ENCODE measurements at regions not wholly inside any gene's neighbourhood (a gene's known extent, or its start where the extent isn't known, plus 50 kb on each side); places are given as distances from the start of the nearest gene placed in this dataset.

DNA sequence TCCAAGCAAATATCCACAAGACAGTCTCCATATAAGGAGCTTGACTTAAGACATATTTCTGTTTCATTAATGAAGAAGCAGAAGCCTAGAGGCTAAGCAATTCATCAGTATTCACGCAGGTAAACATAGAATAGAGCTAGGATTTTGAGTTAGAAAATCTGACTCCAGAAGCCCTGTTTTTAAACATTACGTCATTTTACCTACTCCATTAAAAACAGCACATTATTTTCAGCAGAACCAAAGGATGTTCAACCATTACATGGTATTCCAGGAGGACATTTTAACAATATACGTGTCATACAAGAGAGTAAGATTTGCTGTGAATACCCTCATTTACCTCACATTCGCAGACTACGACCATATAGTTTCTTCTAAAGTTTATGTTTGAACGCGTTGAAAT, 403.3 kb upstream of the TRAM1L1 start:
- Mint-ChIP-seq H3K27me3 (no peaks in the 10 kb centered on the region), H3K4me1 (no peaks in the 10 kb centered on the region), H3K27ac (no peak overlapping the region), H3K9me3 (no peaks in the 10 kb centered on the region), H3K36me3 (no peaks in the 10 kb centered on the region), H3K4me3 (no peak overlapping the region)
- ATAC-seq (ENCODE audit: low read depth in 2 of 2) = no peak
- no peak for DNase-seq

DNA sequence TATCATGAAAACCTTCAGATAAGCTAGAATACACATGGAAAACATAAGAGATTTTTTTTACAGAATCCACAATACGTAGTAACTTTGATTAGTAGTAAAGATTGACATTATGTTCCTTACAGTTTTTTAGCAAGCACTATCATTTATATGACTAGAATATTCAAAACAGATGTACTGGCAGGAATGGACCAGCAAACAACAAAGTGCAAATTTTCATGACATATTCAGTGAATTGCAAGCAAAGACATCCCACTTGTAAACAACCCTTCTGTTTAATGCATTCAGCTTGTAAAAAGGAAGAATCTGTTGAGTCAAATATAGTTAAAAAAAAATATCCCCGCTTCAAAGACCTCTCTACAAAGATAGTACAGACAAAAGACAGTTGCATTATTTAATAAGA, 403.7 kb upstream of the TRAM1L1 start:
- Mint-ChIP-seq H3K4me1 (no peaks in the 10 kb centered on the region), H3K36me3 (no peaks in the 10 kb centered on the region), H3K27ac (no peak overlapping the region), H3K27me3 (no peaks in the 10 kb centered on the region), H3K4me3 (no peak overlapping the region), H3K9me3 (no peaks in the 10 kb centered on the region)
- DNase-seq (no peak), ATAC-seq (ENCODE audit: low read depth in 2 of 2) (no peak)

DNA sequence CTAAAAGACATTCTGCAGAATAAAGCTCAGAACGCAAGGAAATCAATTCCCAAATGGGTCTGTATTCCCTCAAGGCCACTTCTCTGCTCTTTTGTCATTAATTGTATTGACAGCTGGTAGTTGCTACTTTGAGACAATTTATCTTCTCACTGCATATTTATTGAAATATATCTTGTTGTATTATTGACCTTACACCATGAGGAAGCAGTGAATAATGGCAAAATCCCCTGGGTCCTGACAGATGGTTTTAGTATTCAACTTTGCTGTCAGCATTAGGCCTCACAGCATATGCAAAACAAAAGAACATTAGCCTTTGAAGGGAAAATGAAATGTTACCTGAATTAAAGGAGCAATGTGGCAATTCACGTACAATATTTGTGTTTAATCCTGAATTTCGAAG, 406.1 kb upstream of the TRAM1L1 start:
- H3K27me3 Mint-ChIP-seq = no peaks in the 10 kb centered on the region
- ATAC-seq (ENCODE audit: low read depth in 2 of 2) = no peak
- no peaks in the 10 kb centered on the region for H3K36me3 Mint-ChIP-seq
- no peak overlapping the region for H3K4me3 Mint-ChIP-seq
- DNase-seq = no peak
- H3K4me1 Mint-ChIP-seq = no peaks in the 10 kb centered on the region
- H3K9me3 Mint-ChIP-seq = no peaks in the 10 kb centered on the region
- H3K27ac Mint-ChIP-seq = no peak overlapping the region

DNA sequence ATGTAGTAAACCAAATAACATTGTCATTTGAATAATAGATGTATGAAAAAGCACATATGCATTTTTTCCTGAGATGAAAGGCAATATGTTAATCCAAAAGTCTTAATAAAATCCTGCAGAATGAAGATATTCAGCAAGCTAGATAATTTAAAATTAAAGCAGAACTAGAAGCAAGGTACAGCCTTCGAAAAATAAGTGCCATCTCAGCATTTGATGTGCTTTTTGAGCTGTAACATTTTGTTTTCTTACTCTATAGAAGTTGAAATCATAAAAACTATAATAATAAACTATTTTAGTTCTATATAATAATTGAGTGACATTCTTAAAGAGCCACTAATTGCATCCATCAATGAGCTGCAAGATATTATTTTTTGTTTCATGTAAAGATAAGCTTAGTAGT, 410.4 kb upstream of the TRAM1L1 start:
- DNase-seq = no peak
- Mint-ChIP-seq H3K27ac (no peak overlapping the region), H3K27me3 (no peaks in the 10 kb centered on the region), H3K4me3 (no peak overlapping the region), H3K9me3 (no peaks in the 10 kb centered on the region), H3K4me1 (no peaks in the 10 kb centered on the region), H3K36me3 (no peaks in the 10 kb centered on the region)
- ATAC-seq (ENCODE audit: low read depth in 2 of 2) = no peak

DNA sequence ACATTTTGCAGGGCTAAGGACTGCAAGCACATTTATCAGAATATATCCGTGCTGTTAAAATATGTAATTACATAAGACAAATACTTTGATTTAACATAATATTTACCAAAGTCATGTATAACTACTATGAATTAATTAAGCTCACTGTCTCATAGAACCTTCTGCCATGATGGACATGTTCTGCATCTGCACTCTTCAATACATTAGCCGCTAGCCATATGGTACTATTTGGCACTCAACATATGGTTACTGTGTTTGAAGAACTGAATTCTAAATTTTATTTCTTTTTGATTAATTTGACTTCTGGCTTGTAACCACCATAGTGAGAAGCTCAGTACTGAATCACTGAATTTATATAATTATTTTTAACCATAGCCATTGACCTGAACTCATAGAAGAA, 427.0 kb upstream of the TRAM1L1 start:
- no peak overlapping the region for H3K4me3 Mint-ChIP-seq
- no peaks in the 10 kb centered on the region for H3K36me3 Mint-ChIP-seq
- ATAC-seq (ENCODE audit: low read depth in 2 of 2) (no peak), DNase-seq (no peak)
- no peak overlapping the region for H3K27ac Mint-ChIP-seq
- peaks cover 0 to 8% (median 0%) of the 10 kb centered on the region in 7 donors for H3K9me3 Mint-ChIP-seq
- no peaks in the 10 kb centered on the region for H3K4me1 Mint-ChIP-seq
- no peaks in the 10 kb centered on the region for H3K27me3 Mint-ChIP-seq

DNA sequence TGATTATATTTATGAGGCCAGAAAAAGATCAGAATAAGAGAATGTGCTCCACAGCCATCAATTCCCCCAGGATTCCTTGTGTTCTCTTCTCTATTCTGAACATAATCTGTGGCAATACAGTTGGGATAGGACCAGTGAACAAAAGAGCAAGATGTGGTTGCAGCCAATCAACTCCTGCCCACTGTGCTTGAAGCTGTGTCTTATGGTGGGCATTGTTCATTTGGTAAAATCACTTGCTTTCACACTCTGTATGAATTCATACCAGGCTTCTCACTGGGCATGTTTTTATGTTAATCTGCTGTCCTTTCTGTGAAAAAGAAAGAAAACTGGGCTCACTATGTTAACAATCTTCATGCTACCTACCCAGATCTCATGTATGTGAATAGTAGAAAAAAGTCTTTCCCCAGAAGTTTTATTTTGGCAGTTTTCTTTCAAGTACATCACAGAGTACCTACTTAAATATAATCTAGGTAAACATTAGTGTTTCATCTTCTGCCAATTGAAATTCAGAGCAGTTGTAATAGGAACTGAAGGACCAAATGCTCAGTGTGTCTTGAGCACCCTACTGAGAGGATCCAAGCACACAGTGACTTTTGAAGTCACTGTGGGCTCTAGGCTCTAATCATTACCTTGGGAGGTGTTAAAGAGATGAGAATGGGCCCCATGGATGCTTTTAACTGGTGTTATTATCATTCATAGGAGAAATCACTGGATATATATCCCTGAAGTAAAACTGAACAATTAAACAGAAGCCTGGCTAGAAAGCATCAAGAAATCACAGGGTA, 429.2 kb upstream of the TRAM1L1 start:
- H3K4me1 Mint-ChIP-seq = no peaks in the 10 kb centered on the region
- ATAC-seq (ENCODE audit: low read depth in 2 of 2) (no peak), DNase-seq (no peak)
- no peaks in the 10 kb centered on the region for H3K36me3 Mint-ChIP-seq
- H3K27ac Mint-ChIP-seq = no peak overlapping the region
- peaks cover 0 to 13% (median 5%) of the 10 kb centered on the region in 7 donors for H3K9me3 Mint-ChIP-seq
- H3K4me3 Mint-ChIP-seq = no peak overlapping the region
- no peaks in the 10 kb centered on the region for H3K27me3 Mint-ChIP-seq

DNA sequence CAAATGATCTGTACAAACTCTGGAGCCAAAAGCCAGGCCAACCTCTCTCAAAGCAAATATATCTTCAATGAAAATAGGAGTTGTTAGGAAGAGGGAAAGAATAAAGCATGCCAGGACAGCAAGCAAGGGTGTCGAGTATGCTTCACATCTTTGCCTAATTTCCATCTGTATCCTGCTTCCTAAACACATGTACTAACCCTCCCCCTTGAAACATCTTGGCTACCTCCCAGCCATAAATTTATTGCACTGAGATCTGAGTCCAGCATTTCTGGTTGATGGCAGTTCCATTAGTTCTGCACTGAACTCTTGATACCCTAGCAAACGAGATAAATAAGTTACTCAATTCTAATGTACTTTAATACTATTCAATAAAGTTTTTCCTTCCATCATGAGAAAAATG, 430.5 kb upstream of the TRAM1L1 start:
- H3K9me3 Mint-ChIP-seq = peaks cover 2 to 14% (median 10%) of the 10 kb centered on the region in 7 donors
- H3K4me1 Mint-ChIP-seq = no peaks in the 10 kb centered on the region
- ATAC-seq (ENCODE audit: low read depth in 2 of 2) (no peak), DNase-seq (no peak)
- H3K36me3 Mint-ChIP-seq = no peaks in the 10 kb centered on the region
- H3K27me3 Mint-ChIP-seq = no peaks in the 10 kb centered on the region
- no peak overlapping the region for H3K4me3 Mint-ChIP-seq
- H3K27ac Mint-ChIP-seq = no peak overlapping the region

DNA sequence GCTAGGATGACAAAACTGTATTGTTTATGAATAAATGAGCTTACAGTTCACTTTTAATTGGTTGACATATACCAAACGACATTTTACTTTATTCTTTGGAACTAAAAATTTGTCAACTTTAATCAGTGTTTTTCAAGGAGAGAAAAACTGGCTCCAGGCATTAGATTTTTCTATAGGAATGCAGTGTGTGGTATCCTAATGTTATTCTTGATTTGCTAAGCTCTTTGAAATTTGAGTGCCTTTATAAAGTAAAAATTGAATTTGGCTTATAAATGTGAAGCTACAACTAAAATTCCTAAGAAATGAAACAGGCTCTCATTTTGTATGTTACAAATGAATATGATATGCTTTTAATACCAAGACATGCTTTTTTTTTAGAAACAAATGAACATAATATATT, 442.2 kb upstream of the TRAM1L1 start:
- DNase-seq (no peak), ATAC-seq (ENCODE audit: low read depth in 2 of 2) (no peak)
- no peak overlapping the region for H3K27ac Mint-ChIP-seq
- H3K4me1 Mint-ChIP-seq = no peaks in the 10 kb centered on the region
- H3K9me3 Mint-ChIP-seq = peaks cover 0 to 3% (median 0%) of the 10 kb centered on the region in 7 donors
- H3K36me3 Mint-ChIP-seq = no peaks in the 10 kb centered on the region
- no peaks in the 10 kb centered on the region for H3K27me3 Mint-ChIP-seq
- no peak overlapping the region for H3K4me3 Mint-ChIP-seq

DNA sequence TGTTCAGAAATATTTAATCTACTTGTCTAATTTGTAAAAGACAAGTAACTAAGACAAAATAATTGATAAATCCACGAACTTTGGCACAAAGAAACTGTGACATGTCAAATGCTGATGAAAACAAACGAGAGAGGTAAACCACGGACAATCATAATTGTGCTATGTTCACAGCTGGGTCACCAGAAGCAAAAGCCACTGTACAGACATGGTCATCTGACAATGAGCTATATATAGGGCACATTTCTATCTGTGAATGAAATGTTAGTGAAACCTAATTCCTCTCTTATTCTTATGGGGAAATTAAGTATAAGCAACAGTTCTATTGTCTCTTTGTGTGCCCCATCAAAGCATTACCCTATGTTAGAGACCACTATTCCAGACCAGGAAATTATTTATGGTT, 444.0 kb upstream of the TRAM1L1 start:
- H3K4me3 Mint-ChIP-seq = no peak overlapping the region
- peaks cover 0 to 5% (median 0%) of the 10 kb centered on the region in 7 donors for H3K9me3 Mint-ChIP-seq
- H3K4me1 Mint-ChIP-seq = no peaks in the 10 kb centered on the region
- H3K36me3 Mint-ChIP-seq = no peaks in the 10 kb centered on the region
- no peak overlapping the region for H3K27ac Mint-ChIP-seq
- H3K27me3 Mint-ChIP-seq = no peaks in the 10 kb centered on the region
- DNase-seq (no peak), ATAC-seq (ENCODE audit: low read depth in 2 of 2) (no peak)

DNA sequence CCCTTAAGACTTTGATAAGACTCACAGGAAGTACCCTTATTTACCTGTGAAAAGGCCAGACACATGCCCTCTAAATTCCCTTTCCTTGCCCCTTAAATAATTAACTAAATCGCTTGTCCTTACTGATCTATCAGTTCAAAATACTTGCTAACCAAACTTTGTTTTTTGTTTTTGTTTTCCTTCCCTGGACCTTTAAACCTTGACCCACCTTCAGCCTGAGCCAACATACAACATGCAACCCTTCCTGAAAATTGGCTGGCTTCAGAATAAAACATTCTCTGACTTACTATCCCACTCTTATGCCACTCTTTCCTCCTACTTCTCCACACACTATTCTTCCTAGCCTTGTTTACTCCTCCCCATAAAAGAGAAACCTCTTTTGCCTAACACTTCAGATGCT, 448.1 kb upstream of the TRAM1L1 start:
- Mint-ChIP-seq H3K27ac (no peak overlapping the region), H3K27me3 (no peaks in the 10 kb centered on the region), H3K4me1 (no peaks in the 10 kb centered on the region), H3K36me3 (no peaks in the 10 kb centered on the region), H3K4me3 (no peak overlapping the region), H3K9me3 (peaks cover 0 to 6% (median 2%) of the 10 kb centered on the region in 7 donors)
- DNase-seq (no peak), ATAC-seq (ENCODE audit: low read depth in 2 of 2) (no peak)

DNA sequence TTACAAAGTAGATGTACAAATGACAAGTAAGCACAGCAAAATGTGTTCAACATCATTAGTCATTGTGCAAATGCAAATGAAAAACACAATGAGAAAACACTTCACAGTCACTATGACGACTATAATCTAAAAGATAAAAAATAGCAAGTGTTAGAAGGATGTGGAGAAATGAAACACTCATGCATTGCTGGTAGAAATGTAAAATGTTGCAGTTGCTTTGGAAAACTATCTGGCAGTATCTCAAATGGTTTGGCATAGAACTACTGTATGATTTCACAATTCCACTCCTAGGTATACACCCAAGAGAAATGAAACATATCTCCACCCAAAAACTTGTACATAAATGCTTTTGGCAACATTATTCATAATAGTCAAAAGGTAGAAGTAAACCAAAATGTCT, 459.7 kb upstream of the TRAM1L1 start:
- Mint-ChIP-seq H3K4me3 (no peak overlapping the region), H3K27me3 (no peaks in the 10 kb centered on the region), H3K4me1 (no peaks in the 10 kb centered on the region), H3K36me3 (no peaks in the 10 kb centered on the region), H3K27ac (no peak overlapping the region), H3K9me3 (no peaks in the 10 kb centered on the region)
- no peak for ATAC-seq (ENCODE audit: low read depth in 2 of 2)
- no peak for DNase-seq

DNA sequence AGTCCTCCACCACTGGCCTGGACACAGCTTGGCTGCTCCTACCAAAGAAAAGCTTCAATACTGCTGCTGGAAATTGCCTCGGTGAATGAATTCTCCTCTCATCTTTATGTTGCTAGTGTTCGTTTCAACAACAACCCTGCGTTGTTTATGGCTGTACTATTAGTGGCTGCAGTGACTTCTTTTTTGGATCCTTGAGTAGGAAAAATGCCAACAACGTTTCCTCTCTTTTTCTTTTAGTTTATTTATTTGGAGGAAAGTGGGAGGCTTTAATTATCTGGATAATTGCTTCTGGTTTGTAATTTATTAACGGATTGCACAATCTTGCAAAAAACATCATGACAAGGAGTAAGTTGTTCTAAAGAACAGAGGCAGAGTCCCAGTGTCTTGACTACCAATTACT, 464.1 kb upstream of the TRAM1L1 start:
- Mint-ChIP-seq H3K4me3 (no peak overlapping the region), H3K36me3 (no peaks in the 10 kb centered on the region), H3K9me3 (no peaks in the 10 kb centered on the region), H3K27ac (no peak overlapping the region), H3K27me3 (no peaks in the 10 kb centered on the region), H3K4me1 (no peaks in the 10 kb centered on the region)
- DNase-seq (no peak), ATAC-seq (ENCODE audit: low read depth in 2 of 2) (no peak)

DNA sequence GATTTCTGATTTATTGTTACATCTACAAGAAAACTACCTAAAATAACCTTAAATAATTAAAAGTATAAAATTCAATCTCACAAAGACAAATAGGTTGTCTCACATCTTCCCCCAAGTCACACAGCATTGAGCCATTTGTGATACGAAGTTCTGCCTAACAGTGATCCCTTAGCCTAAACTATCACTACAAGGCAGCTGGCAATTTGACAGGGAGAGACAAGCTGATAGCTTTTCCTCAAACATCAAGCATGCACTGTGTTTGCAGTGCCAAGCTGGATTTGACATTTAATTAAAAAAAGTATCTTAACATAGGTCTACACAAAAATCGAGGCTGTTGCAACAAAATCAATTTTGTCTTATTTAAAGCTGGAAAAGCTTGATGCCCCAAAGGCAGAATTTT, 464.7 kb upstream of the TRAM1L1 start:
- H3K27ac Mint-ChIP-seq = no peak overlapping the region
- H3K36me3 Mint-ChIP-seq = no peaks in the 10 kb centered on the region
- no peaks in the 10 kb centered on the region for H3K27me3 Mint-ChIP-seq
- H3K9me3 Mint-ChIP-seq = no peaks in the 10 kb centered on the region
- DNase-seq = no peak
- no peak for ATAC-seq (ENCODE audit: low read depth in 2 of 2)
- H3K4me1 Mint-ChIP-seq = no peaks in the 10 kb centered on the region
- H3K4me3 Mint-ChIP-seq = no peak overlapping the region

DNA sequence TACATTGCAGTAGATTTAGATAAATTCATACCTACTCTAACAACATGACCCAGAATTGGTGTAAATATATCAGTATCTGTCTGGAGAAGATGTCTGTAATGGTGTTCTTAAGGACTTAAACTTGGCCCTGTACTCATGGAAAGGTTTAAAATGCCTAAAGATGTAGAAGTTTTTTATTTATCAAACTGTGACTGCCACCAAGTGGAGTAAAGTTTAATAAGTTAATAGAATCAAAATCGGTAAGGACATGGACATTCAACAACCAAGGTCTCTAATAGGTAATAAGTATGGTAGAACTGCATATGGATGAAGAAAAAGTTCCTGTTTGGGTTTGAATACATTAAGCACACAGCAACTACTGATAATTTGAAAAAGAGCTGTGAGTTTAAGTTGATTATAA, 474.0 kb upstream of the NDST3 start:
- ATAC-seq (ENCODE audit: low read depth in 2 of 2) = no peak
- no peaks in the 10 kb centered on the region for H3K4me1 Mint-ChIP-seq
- H3K27ac Mint-ChIP-seq = no peak overlapping the region
- no peak for DNase-seq
- no peaks in the 10 kb centered on the region for H3K27me3 Mint-ChIP-seq
- peaks cover 0 to 5% (median 3%) of the 10 kb centered on the region in 7 donors for H3K9me3 Mint-ChIP-seq
- H3K36me3 Mint-ChIP-seq = no peaks in the 10 kb centered on the region
- H3K4me3 Mint-ChIP-seq = no peak overlapping the region

DNA sequence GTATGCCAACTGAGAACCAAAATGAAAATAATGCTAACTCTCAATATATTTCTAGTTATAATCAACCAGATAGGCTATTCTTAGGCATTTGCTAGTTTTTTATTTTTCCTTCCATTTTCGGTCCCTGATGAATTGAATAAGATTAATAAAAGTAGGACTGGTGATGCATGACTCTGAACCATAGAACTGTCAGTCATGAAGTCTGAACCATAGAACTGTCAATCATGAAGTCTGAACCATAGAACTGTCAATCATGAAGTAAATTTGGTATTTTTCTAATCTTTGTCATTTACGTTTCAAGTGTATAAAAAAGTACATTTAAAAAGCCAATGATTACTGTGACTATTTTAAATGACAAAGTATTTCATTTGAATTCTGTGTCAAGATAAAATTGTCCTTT, 460.2 kb upstream of the NDST3 start:
- peaks cover 0 to 8% (median 2%) of the 10 kb centered on the region in 7 donors for H3K9me3 Mint-ChIP-seq
- ATAC-seq (ENCODE audit: low read depth in 2 of 2) (no peak), DNase-seq (no peak)
- H3K27ac Mint-ChIP-seq = no peak overlapping the region
- no peak overlapping the region for H3K4me3 Mint-ChIP-seq
- H3K36me3 Mint-ChIP-seq = no peaks in the 10 kb centered on the region
- no peaks in the 10 kb centered on the region for H3K4me1 Mint-ChIP-seq
- H3K27me3 Mint-ChIP-seq = no peaks in the 10 kb centered on the region

All from naive B cell (primary cell).